ENCODE measurements at regions not wholly inside any gene's neighbourhood (a gene's known extent, or its start where the extent isn't known, plus 50 kb on each side); places are given as distances from the start of the nearest gene placed in this dataset.
A peak's percentile ranks its signal among the peaks of the same experiment; 100 is the strongest.

DNA sequence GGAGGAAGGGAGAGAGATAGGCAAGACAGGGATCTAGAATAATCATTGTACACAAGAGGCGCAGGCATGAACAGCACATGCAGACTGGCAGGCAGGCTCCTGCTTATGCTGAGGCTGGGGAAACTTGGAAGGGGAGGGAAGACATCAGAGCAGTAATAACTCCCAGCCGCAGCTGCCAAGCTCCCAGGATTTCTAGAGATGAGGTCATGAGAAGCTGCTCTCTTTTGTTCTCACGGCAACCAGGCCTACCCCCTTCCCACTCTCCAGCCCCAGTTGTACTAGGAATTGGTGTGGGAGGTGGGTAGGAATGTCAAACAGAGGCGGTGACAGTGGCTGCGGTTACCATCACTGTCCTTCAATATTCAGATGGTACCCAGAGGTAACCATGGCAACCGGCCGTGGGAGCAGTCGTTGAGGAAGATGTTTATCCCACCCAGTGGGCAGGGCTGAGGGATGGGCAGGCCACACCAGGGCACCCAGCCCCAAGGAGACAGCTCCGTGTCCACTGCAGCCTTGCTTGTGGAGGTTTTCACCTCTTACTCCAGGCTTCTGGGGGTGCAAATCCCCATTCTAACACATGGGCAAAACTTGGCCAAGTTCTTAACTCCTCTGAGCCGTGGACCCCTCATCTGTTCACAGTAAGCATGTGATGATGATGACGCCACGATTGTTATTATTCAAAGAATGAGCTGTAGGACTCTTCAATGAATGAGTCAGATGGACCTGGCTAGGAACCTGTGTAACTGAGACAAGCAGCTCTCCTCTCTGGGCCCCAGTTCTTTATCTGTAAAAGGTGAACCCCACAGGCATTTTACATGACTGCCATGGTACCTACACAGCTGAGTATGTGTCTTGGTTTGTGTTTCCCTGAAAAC, 360.8 kb upstream of the PROK2 start:
- no peak overlapping the region for H4K5ac ChIP-seq (ENCODE audit: low read depth, low read length)
- ATAC-seq (ENCODE audit: low read depth) (no peak), DNase-seq (peak; percentile 69)
- BruUV-seq (replicated peaks), result no TSS peak
- in situ Hi-C loops (cut with MboI; ENCODE audit: low sequenced_read_pairs), result no loop called here
- no peak overlapping the region for H3K4me2 ChIP-seq (ENCODE audit: low read depth, low read length)
- H4K91ac ChIP-seq (ENCODE audit: insufficient read depth, low read depth, low read length), result no peak overlapping the region
- H4K20me1 ChIP-seq (ENCODE audit: insufficient read depth, low read length), result no peaks in the 10 kb centered on the region
- peaks cover 3% of the 10 kb centered on the region; the same call in 1 of the 2 replicates for H3K27me3 ChIP-seq (ENCODE audit: control insufficient read depth, insufficient read depth, low read length)
- TF ChIP-seq, protein P1, sequence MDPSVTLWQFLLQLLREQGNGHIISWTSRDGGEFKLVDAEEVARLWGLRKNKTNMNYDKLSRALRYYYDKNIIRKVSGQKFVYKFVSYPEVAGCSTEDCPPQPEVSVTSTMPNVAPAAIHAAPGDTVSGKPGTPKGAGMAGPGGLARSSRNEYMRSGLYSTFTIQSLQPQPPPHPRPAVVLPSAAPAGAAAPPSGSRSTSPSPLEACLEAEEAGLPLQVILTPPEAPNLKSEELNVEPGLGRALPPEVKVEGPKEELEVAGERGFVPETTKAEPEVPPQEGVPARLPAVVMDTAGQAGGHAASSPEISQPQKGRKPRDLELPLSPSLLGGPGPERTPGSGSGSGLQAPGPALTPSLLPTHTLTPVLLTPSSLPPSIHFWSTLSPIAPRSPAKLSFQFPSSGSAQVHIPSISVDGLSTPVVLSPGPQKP (IDR thresholded peaks at IDR 0.05; ENCODE audit: borderline replicate concordance, low read depth, low read length), result no peak
- TF ChIP-seq MAFK (IDR thresholded peaks at IDR 0.05; ENCODE audit: low read depth, low read length) (no peak), FOS (IDR thresholded peaks at IDR 0.05; ENCODE audit: low read depth, low read length) (no peak), CHD1 (IDR thresholded peaks at IDR 0.05; ENCODE audit: low read depth, low read length) (no peak), RFX5 (IDR thresholded peaks at IDR 0.05; ENCODE audit: low read depth, low read length) (no peak), POLR2A (IDR thresholded peaks at IDR 0.05; ENCODE audit: low read depth, low read length) (no peak), SMC3 (IDR thresholded peaks at IDR 0.05; ENCODE audit: low read depth, low read length) (no peak), RAD21 (IDR thresholded peaks at IDR 0.05; ENCODE audit: low read length) (no peak), CEBPB (IDR thresholded peaks at IDR 0.05; ENCODE audit: low read depth, low read length) (no peak), BHLHE40 (IDR thresholded peaks at IDR 0.05; ENCODE audit: low read depth, low read length) (no peak), RCOR1 (IDR thresholded peaks at IDR 0.05; ENCODE audit: insufficient replicate concordance, low read length) (no peak), MAZ (IDR thresholded peaks at IDR 0.05; ENCODE audit: borderline replicate concordance, low read depth, low read length) (no peak), NFE2L2 (IDR thresholded peaks at IDR 0.05; ENCODE audit: low read depth, low read length) (no peak), MXI1 (IDR thresholded peaks at IDR 0.05; ENCODE audit: borderline replicate concordance, low read depth, low read length) (no peak)
- TF ChIP-seq, protein P2, sequence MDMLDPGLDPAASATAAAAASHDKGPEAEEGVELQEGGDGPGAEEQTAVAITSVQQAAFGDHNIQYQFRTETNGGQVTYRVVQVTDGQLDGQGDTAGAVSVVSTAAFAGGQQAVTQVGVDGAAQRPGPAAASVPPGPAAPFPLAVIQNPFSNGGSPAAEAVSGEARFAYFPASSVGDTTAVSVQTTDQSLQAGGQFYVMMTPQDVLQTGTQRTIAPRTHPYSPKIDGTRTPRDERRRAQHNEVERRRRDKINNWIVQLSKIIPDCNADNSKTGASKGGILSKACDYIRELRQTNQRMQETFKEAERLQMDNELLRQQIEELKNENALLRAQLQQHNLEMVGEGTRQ (IDR thresholded peaks at IDR 0.05; ENCODE audit: low read depth, low read length), result no peak
- TF ChIP-seq, protein P3, sequence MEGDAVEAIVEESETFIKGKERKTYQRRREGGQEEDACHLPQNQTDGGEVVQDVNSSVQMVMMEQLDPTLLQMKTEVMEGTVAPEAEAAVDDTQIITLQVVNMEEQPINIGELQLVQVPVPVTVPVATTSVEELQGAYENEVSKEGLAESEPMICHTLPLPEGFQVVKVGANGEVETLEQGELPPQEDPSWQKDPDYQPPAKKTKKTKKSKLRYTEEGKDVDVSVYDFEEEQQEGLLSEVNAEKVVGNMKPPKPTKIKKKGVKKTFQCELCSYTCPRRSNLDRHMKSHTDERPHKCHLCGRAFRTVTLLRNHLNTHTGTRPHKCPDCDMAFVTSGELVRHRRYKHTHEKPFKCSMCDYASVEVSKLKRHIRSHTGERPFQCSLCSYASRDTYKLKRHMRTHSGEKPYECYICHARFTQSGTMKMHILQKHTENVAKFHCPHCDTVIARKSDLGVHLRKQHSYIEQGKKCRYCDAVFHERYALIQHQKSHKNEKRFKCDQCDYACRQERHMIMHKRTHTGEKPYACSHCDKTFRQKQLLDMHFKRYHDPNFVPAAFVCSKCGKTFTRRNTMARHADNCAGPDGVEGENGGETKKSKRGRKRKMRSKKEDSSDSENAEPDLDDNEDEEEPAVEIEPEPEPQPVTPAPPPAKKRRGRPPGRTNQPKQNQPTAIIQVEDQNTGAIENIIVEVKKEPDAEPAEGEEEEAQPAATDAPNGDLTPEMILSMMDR (conservative IDR thresholded peaks at IDR 0.05; ENCODE audit: low read depth, low read length), result no peak
- 40% methylated on average over 1 of the region's 12 CpGs; no CpG with 5 or more reads in 1 of the 2 experiments for WGBS, 2 experiments (ENCODE audit: extremely low coverage in 2 of 2, insufficient read length in 1 of 2)
- no peaks in the 10 kb centered on the region for H3K4me1 ChIP-seq (ENCODE audit: control insufficient read depth, insufficient read depth, low read length)
- no peak overlapping the region for H3K27ac ChIP-seq (ENCODE audit: insufficient read depth, low read length)
- H4K8ac ChIP-seq (ENCODE audit: low read depth in 2 of 2, low read length in 2 of 2), result no peak overlapping the region
- no peak overlapping the region for H3K4ac ChIP-seq (ENCODE audit: low read depth, low read length)
- no peak overlapping the region for H2BK5ac ChIP-seq (ENCODE audit: low read depth, low read length, poor library complexity, severe bottlenecking)
- H3K23ac ChIP-seq (ENCODE audit: low read depth, low read length), result no peak overlapping the region
- ChIA-PET POLR2A (ENCODE audit: unreplicated experiment) (no interaction called here), CTCF (no interaction called here)
- dilution Hi-C loops (cut with HindIII; ENCODE audit: low sequenced_read_pairs, unreplicated experiment), result no loop called here
- no peak overlapping the region for H3K4me3 ChIP-seq (ENCODE audit: insufficient read depth, low read depth, low read length)
- H2BK20ac ChIP-seq (ENCODE audit: low read depth, low read length), result no peak overlapping the region
- no peak overlapping the region for H2AK5ac ChIP-seq (ENCODE audit: low read depth, low read length)
- H3K9ac ChIP-seq (ENCODE audit: low read depth, low read length), result no peak overlapping the region
- no peak overlapping the region for H3K14ac ChIP-seq (replicated peaks; ENCODE audit: low read depth, low read length)
- H2AK9ac ChIP-seq (replicated peaks; ENCODE audit: low read depth, low read length, poor library complexity), result no peak overlapping the region
- no peak overlapping the region for H2BK120ac ChIP-seq (ENCODE audit: low read depth, low read length)
- no peak overlapping the region for H3K18ac ChIP-seq (ENCODE audit: low read depth, low read length)
- no peaks in the 10 kb centered on the region for H3K79me1 ChIP-seq (ENCODE audit: low read depth in 1 of 2, low read length in 2 of 2)
- H3K56ac ChIP-seq (ENCODE audit: extremely low read depth, insufficient read depth, low read length), result no peak overlapping the region
- no peak overlapping the region for H2AFZ ChIP-seq (replicated peaks; ENCODE audit: low read length, poor library complexity)
- H3K9me1 ChIP-seq (ENCODE audit: insufficient read depth, low read length), result no peaks in the 10 kb centered on the region
- H2BK15ac ChIP-seq (ENCODE audit: low read depth, low read length), result no peak overlapping the region
- no peaks in the 10 kb centered on the region for H3K9me3 ChIP-seq (ENCODE audit: control insufficient read depth, insufficient read depth, low read length)
- intact Hi-C loops (cut with micrococcal nuclease), result no loop called here
- no peaks in the 10 kb centered on the region for H3K36me3 ChIP-seq (ENCODE audit: control insufficient read depth, insufficient read depth, low read length)

All from IMR-90 (cell line).